Stimulated activated CD4-positive, alpha-beta T cell treated with anti-CD3 and anti-CD28 coated beads, Interleukin-2, amount 100 ng/mL, for 4 hours (primary cell): ENCODE measurements at regions not wholly inside any gene's neighbourhood (a gene's known extent, or its start where the extent isn't known, plus 50 kb on each side); places are given as distances from the start of the nearest gene placed in this dataset.

Experiments
- DNase-seq: peaks from one replicate; pipeline ENCODE4 v3.0.0-alpha.2; 2020; ENCODE audit warnings: low read depth

GRCh38 chr9:8088477-8088876 is 288.9 kb upstream of the DMAC1 start:
- DNase-seq, result no peak

DNA sequence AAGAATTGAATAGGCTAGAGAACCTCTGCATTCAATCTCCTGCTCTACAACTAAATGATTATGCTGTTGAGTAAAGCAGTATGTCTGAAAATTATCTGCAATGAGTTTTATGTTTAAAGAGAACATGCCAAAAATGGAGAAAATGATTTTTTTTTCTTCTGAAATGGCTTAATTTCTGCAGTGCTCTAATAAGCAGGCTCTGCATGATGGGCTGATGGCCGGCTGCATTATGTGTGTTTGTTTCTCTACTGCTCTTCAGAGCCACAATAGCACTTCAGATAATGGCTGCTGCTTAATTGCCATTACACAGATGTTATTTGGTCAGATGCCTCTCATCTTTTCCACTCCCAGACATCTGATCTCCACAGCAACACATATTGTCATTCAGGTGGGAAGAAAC is 286.4 kb upstream of the DMAC1 start:
- no peak for DNase-seq

- no peak for DNase-seq
These were observed 279.1 kb upstream of the DMAC1 start for GRCh38 chr9:8078641-8079140.

GRCh38 chr9:8074713-8075286 is 275.2 kb upstream of the DMAC1 start:
- DNase-seq, result no peak

- DNase-seq, result no peak
These were observed 271.8 kb upstream of the DMAC1 start for GRCh38 chr9:8071445-8071798.

DNA sequence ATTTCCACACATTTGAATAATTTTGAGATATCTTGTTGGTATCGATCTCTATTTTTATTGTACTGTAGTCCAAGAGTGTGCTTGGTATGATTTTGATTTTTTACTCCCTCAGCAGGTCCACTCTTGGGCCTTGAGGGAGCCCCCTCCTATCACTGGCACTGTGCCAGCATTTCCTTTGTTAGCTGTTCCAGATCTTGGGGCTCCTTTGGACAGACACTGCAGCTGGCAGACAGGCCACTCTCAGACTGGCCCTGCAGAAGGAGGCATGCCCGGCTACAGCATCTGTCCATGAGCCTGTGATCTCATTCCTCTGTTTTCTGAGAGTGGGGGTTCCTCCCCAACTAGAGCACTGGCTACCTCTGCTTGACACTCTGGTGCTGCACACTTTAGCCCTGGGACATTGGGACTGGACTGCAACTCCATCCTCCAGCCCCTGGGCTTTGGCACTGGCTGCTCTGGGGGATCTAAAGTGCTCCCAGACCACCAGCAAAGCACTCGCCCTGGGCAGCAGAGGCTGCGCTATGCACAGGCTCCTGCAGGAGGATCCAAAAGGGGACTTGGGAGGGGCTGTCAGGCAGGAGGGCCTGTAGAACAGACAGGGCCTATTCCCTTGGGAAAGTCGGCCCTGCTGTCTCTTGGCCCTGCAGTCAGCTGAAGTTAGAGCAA is 271.3 kb upstream of the DMAC1 start:
- no peak for DNase-seq

- DNase-seq, result no peak
These were observed 262.9 kb upstream of the DMAC1 start for GRCh38 chr9:8062459-8062858.

DNA sequence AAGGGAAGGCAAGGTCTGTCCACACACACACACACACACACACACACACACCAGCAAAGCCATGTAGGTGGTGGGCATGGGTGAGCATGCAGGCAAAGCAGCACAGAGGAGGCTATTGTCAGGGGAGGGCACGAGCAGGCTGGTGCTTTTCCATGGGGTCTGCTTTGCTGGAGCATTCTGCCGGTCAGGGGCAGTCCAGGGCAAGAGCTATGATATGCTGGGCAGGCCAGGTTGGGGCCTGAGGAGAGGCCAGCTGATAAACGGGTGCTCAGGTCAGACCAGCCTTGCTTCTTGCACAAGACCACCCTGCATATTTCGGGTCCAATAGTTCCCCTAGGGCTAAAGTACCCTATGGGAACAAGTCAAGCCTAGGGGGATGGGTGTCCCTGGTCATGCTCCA is 253.9 kb upstream of the DMAC1 start:
- no peak for DNase-seq

DNA sequence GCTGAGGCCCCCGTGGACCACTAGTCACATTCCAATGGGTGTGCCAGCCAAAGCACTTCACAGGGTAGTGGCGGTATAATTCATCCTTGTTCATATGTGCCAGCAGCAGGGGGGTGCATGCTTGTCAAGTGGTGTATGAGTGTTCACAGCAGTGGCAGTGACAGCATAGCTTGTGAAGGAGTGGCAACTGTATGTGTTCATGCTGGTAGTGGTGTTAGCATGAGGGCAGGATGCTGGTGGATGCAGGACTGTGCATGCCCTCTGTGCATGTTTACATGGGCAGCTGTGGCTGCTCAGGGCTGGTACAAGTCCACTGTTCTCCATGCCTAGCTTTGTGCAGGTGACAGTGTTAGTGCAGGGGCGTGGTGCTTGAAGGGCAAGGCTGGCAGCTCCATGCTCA is 253.4 kb upstream of the DMAC1 start:
- no peak for DNase-seq

DNA sequence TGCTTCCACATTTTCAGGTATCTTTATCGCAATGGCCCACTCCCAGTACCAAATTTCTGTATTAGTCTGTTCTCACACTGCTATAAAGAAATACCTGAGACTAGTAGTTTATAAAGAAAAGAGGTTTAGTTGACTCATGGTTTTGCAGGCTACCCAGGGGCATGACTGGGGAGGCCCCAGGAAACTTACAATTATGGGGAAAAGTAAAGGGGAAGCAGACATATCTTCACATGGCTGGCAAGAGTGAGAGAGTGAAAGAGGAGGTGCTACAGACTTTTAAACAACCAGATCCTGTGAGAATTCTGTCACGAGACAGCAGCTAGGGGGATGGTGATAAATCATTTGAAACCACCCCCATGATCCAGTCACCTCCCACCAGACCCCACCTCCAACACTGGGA is 238.2 kb upstream of the DMAC1 start:
- DNase-seq, result no peak

DNA sequence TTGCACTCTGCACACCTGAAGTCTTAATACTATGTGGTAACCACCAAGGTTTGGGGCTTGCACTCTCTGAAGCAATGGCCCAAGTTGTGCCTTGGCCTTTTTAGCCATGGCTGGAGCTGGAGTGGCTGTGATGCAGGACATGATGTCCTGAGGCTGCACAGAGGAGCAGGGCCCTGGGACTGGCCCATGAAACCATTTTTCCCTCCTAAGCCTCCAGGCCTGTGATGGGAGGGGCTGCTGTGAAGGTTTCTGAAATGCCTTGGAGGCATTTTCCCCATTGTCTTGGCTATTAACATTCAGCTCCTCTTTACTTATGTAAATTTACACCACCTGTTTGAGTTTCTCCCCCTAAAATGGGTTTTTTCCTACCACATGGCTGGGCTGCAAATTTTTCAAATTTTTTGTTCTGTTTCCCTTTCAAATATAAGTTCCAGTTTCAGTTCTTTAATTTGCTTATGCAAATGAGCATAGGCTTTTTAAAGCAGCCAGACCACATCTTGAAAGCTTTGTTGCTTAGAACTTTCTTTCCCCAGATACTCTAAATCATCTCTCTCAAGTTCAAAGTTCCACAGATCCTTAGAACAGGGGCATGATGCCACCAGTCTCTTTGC is 237.4 kb upstream of the DMAC1 start:
- no peak for DNase-seq

DNA sequence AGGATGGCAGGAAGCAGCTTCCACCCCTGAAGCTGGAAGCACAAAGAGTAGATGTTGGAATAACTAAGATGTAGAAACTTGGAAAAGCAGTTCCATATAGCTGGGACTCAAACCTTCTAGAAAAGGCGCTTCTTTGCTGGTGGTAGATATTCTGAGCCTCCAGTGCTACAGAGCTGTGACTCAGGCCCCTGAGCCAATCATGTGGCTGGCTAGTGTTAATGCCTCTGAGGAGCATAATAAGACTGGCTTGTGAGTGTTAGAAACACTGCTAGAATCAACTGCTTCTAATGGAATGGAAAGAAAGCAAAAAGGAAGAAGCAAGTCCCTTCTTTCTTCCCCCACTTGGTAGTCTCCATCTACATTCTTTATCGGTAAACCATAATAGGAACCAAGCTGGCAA is 234.2 kb upstream of the DMAC1 start:
- no peak for DNase-seq

DNA sequence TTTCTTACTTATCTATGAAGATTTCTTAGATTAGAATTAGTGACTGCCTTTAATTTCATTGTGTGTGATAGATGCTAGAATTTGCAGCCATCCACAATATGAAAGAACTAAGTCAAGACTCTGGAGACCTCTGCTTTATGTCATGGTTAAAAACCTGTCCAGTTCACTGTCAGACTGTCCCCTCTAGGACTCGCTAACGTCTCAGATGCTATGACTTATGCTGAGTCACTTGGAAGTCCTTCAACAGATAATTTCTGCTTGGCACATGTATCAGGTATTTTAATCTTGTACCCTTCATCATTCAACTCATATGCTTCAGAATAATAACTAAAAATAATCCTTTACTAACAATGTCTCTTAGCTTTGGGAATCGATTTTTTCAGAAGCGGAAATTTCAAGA is 230.5 kb upstream of the DMAC1 start:
- no peak for DNase-seq

GRCh38 chr9:8027351-8027750 is 227.8 kb upstream of the DMAC1 start:
- no peak for DNase-seq

- DNase-seq, result no peak
These were observed 226.0 kb upstream of the DMAC1 start for GRCh38 chr9:8025551-8025950.

DNA sequence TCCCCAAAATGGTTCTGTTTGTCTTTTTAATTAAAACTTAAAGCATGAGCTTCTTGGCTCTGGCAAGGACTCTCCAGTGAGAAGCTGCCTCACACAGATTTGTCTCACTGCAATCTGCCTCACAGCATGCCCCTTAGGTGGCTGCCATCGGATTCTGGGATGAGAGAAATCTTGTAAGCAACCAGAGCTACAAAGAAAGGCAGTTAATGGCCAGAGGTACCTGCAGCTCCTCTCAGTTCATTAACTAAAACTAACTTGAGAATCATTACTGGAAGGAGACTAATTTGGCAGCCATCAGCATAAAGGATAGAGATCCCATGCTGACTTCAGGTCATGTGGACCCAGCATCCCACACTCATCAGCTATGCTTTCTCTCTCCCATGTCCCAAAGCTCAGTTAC is 220.6 kb upstream of the DMAC1 start:
- DNase-seq, result no peak

DNA sequence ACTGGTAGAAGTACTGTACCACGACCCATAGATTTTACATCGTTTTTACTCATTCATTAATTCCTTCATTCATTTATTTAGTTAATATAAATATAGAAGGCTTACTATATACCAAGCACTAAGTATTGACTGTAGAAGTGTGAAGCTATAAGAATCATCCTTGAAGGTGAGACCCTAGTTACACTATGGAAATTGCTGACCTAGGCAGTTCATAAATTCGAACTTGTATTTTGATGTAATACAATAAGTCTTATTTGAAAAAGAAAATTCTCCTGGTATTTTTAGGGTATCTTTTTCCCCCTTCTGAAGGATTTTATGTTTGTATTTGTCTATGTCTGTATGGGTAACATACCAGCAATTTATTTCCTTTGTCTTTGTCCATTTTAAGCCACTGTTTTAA is 220.1 kb upstream of the DMAC1 start:
- DNase-seq, result no peak

GRCh38 chr9:8014997-8015682 is 215.6 kb upstream of the DMAC1 start:
- DNase-seq, result no peak

GRCh38 chr9:8012986-8013385 is 213.4 kb upstream of the DMAC1 start:
- no peak for DNase-seq

DNA sequence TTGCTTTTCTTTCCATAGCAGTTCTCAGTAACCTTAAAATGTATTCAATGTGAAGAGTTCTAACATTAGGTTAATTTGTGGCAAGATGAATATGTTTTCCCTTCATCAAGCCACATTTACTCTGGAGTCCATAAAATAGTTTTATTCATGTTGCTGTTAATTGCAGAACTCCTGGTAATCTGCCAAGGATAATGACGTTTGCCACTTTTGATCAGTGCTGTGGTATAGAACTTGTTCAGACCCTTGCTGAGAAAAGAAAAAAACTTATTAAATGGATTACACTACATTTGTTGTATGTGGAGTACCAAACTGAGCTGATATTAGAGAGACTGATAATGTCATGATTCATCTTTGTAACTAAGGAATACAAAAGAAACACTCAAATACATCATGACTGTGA is 212.4 kb upstream of the DMAC1 start:
- no peak for DNase-seq

DNA sequence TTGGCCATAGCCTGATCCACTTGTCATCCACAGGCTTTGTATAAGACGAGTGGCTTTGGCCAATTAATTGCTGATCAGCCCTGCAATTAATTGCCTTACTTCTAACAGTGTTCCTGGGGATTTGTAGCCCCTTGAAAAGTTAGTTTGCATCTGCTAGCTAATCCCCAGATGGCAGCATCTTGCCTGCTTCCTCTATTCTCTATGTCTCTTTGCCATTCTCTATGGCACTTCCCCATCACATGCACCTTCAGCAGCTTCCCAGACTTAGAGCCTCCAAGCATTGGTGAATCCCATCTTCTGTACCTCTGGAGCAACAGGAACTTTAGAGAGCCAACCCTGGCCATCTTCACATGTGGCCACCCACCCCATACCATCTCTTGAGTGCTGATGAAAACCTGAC is 197.0 kb upstream of the DMAC1 start:
- DNase-seq, result no peak

GRCh38 chr9:7988644-7989280 is 189.2 kb upstream of the DMAC1 start:
- DNase-seq, result no peak

- no peak for DNase-seq
These were observed 185.1 kb upstream of the DMAC1 start for GRCh38 chr9:7984692-7985091.
